ENCODE measurements at regions not wholly inside any gene's neighbourhood (a gene's known extent, or its start where the extent isn't known, plus 50 kb on each side); places are given as distances from the start of the nearest gene placed in this dataset.

DNA sequence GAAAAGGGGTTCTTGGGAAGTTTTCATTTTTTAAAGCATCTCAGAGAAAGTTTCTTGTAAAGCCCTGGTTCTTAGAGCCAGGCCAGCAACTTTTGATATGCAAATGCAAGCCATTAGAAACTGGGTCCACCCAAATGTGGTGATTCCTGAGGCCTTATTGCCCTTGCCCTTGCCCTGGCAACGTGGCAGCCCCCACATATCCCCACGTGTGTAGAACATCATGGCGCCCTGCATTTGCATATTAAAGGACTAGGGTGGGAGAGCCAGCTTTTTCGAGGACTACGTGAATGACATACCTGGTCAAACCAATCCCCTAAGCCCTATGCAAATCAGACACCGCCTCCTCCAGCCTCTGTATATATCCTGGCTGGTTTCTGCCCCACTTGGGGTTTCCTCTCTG lies 314.9 kb upstream of the NECTIN3 start:
- in situ Hi-C loops (cut with HindIII; ENCODE audit: low sequenced_read_pairs), result no loop called here
- TF ChIP-seq, protein P1, sequence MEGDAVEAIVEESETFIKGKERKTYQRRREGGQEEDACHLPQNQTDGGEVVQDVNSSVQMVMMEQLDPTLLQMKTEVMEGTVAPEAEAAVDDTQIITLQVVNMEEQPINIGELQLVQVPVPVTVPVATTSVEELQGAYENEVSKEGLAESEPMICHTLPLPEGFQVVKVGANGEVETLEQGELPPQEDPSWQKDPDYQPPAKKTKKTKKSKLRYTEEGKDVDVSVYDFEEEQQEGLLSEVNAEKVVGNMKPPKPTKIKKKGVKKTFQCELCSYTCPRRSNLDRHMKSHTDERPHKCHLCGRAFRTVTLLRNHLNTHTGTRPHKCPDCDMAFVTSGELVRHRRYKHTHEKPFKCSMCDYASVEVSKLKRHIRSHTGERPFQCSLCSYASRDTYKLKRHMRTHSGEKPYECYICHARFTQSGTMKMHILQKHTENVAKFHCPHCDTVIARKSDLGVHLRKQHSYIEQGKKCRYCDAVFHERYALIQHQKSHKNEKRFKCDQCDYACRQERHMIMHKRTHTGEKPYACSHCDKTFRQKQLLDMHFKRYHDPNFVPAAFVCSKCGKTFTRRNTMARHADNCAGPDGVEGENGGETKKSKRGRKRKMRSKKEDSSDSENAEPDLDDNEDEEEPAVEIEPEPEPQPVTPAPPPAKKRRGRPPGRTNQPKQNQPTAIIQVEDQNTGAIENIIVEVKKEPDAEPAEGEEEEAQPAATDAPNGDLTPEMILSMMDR (IDR thresholded peaks at IDR 0.05; ENCODE audit: low read depth, low read length), result no peak
- no peak overlapping the region for H3K4me3 ChIP-seq (ENCODE audit: low read depth, low read length)
- DNase-seq (ENCODE audit: low read depth, low spot score), result no peak

DNA sequence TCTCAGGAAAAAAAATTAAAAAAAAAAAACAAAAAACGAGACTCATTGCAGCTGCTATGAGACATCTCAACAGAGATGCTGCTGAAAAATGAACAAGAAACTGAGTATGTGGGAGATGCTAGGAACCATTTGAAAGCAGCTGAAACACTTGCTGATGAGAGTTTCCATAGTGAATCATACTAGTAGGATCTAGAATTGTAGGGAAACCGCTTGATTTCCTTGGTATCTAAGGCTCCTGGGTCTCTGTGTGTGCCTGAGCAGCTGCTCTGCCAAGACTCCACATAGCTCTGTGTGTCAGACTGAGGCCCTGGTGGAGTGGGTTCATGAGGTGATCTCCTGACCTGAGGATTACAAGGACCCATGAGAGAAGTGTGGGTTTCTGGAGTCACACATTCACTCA lies 313.4 kb upstream of the NECTIN3 start:
- in situ Hi-C loops (cut with HindIII; ENCODE audit: low sequenced_read_pairs), result no loop called here
- DNase-seq (ENCODE audit: low read depth, low spot score), result no peak
- H3K4me3 ChIP-seq (ENCODE audit: low read depth, low read length), result no peak overlapping the region
- TF ChIP-seq, protein P1 (IDR thresholded peaks at IDR 0.05; ENCODE audit: low read depth, low read length), result no peak

DNA sequence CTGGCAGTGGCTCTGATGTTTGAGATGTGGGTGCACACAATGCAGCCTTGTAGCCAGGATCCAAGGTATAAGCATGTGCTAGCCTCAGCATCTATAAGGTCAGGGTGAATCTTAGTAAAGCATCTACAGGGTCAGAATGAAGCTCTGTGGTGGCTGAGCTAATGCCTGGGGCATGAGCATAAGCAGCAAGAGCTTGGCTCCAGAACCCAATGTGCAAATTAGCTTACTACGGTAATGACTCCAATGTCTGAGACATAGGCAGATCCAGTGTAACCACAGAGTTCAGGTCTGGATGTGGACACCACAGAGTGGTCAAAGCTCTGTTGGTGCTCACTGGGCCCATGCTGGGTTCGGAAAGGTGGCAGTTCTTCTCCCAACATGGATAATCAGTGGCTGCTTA lies 304.5 kb upstream of the NECTIN3 start:
- in situ Hi-C loops (cut with HindIII; ENCODE audit: low sequenced_read_pairs), result no loop called here
- H3K4me3 ChIP-seq (ENCODE audit: low read depth, low read length), result no peak overlapping the region
- TF ChIP-seq, protein P1 (IDR thresholded peaks at IDR 0.05; ENCODE audit: low read depth, low read length), result no peak
- peak; percentile 61 for DNase-seq (ENCODE audit: low read depth, low spot score)

DNA sequence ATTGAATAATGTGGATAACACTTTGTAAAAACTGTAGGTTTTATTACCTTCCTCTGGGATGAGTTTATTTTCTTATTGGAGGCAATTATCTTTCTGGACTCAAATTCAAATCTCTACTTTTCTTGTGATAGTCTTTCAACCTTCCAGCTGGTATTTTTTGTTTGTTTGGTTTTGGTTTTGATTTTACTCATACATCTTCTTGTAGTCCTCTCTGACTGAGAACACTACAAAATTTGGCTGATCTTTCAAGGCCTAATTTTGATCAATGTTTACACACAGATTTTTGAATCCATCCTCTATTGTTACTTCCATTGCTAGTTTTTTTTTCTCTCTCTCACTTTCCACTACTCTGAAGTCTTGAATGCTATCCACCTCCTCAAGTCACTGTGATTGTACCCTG lies 303.8 kb upstream of the NECTIN3 start:
- no peak for DNase-seq (ENCODE audit: low read depth, low spot score)
- TF ChIP-seq, protein P1 (IDR thresholded peaks at IDR 0.05; ENCODE audit: low read depth, low read length), result no peak
- H3K4me3 ChIP-seq (ENCODE audit: low read depth, low read length), result no peak overlapping the region
- in situ Hi-C loops (cut with HindIII; ENCODE audit: low sequenced_read_pairs), result no loop called here

DNA sequence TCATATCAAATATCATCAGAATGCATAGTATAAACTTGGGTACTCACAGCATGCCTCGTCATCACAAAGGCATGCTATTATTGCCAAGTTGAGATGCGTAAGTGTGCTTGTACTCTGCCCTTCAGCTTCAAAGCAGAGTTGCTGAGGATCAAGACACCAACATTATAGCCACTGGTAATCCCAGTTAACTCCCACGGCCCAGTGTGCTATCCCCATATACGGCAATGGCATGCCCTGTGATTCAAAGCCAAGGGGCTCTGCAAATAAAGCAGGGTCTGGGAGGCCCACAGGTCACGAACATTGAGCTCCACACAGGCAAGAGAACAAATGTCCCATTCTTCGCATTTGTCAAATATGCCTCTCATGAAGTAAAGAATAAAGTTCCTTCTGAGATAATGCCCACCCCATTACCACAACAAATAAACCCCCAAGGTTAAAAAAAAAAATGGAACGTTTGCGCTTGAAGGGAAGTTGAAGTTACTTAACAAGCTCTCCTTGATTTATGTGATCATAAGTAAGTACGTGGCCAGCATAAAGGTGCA lies 298.1 kb upstream of the NECTIN3 start:
- TF ChIP-seq, protein P1 (IDR thresholded peaks at IDR 0.05; ENCODE audit: low read depth, low read length), result no peak
- in situ Hi-C loops (cut with HindIII; ENCODE audit: low sequenced_read_pairs), result no loop called here
- peak; percentile 85 for DNase-seq (ENCODE audit: low read depth, low spot score)
- no peak overlapping the region for H3K4me3 ChIP-seq (ENCODE audit: low read depth, low read length)

DNA sequence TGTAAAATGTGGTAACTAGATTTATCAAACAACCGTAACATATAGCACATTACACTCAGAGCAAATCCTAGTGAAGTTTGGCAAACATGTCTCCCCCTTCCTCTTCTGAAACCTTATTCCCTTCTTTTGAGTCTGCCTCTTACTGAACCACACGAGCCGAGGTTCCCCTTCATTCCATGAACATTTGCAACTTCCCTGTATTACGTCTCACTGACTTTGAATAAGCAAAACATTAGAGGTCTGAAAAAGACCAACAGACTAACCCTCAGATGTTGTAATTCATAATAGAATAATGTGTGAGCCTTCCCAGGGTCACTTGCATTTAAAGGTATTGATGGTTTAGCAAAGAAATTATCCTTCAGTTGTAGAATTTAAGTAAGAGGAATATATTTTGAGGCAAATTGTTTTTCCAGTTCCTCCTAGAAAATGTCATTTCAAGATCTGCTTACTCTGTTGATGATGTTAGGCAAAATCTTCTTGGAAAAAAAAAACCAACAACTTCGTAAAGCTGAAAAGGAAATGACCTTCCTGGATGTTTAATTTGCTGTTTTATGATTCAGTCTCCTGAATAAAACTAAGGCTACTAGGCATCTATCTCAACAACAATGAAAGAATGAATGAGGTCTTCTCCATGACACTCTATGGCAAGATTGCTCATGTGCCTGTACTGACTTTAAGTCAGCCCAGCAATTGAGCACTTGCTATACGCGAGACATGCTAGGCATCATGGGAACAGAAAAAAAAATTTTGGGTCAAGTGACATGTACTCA lies 296.9 kb upstream of the NECTIN3 start:
- in situ Hi-C loops (cut with HindIII; ENCODE audit: low sequenced_read_pairs), result no loop called here
- DNase-seq (ENCODE audit: low read depth, low spot score), result peak; percentile 64
- H3K4me3 ChIP-seq (ENCODE audit: low read depth, low read length), result no peak overlapping the region
- TF ChIP-seq, protein P1 (IDR thresholded peaks at IDR 0.05; ENCODE audit: low read depth, low read length), result no peak
